ENCODE measurements at regions not wholly inside any gene's neighbourhood (a gene's known extent, or its start where the extent isn't known, plus 50 kb on each side); places are given as distances from the start of the nearest gene placed in this dataset.

DNA sequence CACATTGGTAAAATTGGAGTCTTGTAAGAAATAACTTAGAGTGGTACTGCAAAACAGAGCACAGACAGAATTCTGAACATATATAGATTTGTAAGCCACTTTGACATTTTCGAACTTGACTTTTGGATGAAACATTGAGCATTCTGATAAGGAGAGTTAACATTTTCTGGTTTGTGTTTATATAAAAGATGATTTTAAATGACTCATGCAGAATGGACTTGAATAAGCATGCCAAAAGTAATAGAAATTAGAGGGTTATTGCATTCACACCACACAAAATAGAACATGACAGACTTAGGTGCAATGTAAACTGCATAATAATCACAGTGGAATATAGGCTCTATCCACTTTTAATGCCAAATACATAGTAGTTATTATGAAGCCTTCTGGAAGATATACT is 507.0 kb downstream of the DACH1 start:
- TF ChIP-seq, protein P1, sequence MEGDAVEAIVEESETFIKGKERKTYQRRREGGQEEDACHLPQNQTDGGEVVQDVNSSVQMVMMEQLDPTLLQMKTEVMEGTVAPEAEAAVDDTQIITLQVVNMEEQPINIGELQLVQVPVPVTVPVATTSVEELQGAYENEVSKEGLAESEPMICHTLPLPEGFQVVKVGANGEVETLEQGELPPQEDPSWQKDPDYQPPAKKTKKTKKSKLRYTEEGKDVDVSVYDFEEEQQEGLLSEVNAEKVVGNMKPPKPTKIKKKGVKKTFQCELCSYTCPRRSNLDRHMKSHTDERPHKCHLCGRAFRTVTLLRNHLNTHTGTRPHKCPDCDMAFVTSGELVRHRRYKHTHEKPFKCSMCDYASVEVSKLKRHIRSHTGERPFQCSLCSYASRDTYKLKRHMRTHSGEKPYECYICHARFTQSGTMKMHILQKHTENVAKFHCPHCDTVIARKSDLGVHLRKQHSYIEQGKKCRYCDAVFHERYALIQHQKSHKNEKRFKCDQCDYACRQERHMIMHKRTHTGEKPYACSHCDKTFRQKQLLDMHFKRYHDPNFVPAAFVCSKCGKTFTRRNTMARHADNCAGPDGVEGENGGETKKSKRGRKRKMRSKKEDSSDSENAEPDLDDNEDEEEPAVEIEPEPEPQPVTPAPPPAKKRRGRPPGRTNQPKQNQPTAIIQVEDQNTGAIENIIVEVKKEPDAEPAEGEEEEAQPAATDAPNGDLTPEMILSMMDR (IDR thresholded peaks at IDR 0.05), result no peak
- no peak for TF ChIP-seq POLR2A (IDR thresholded peaks at IDR 0.05; ENCODE audit: low read depth)

Data from esophagus muscularis mucosa (tissue), 3 donors.